Cortex of kidney (tissue), 1 donor: ENCODE measurements at regions not wholly inside any gene's neighbourhood (a gene's known extent, or its start where the extent isn't known, plus 50 kb on each side); places are given as distances from the start of the nearest gene placed in this dataset.

ENCODE experiments used
- DNase-seq: peaks from one replicate; lab custom pipeline; 2025; lab: John Stamatoyannopoulos, UW

DNA sequence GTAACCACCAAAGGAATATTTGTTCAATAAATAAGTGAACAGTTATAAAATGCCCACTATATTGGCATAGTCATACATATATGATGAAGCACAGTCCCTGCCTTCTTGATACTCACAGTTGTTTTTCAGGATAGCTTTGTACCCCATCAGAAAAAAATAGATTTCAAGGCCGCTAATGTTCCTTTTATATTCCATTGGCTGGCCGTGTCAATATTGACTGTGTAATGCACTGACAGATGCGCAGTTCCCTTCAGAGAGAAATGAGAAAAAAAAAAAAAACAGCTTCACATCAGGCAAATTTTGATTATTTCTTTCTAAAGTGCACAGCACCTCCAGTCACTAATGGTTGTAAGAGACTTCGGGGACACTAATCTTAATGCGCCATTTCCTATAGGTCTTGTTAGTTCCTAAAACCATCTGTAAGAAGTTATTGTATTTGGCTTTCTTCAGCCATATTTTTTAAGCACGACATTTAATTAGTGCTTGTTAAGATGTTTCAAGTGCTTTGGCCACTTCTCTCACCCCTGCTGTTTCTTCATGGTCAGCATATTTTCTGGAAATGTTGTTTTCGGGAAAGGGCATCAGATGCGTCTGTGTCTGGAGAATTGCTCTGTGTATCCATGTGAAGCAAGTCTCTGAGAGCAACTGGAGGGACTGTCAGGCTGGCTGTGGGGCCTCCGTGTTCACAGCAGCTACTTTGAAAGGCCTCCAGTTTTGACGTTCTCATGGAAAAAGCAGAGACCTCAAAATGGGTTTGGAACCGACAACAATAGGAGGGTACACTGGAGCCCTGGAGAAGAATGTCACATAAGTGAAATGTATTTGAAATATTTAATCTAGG lies 378.3 kb downstream of the MTX2 start:
- no peak for DNase-seq

GRCh38 chr2:176648700-176649297 lies 379.6 kb downstream of the MTX2 start:
- DNase-seq: no peak

DNA sequence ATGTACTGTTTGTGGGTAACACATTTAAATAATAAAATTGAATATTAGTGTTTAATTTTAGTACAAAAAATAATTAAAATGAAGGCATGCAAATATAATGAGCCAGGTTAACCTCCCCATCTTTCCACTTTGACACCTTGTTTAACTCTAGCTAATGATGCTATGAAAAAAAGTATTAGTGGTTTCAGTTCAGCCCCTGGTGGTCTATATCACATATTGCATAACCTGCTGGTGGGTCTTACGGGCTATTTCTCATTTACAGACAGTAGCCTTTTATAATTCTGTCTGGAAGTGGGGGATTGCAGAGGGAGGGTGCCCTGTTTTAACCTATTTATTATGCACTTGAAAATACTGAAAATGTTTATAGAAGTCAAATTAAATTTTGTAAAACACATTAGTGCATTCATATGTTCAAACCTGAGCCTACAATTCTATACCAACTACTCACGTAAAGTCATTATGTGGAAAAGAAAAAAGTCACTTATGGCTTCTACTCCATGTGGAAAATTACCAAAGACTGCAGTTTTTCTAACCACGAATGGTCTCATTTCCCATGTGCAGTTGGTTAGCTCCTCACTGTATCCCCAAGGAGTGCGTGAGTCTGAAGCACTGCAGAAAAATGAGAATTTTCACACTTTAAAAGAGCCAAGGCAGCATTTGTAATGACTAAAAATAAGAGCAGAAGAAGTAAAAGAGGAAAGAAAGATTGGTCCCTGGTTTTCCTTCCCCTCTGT lies 381.0 kb downstream of the MTX2 start:
- DNase-seq: no peak

DNA sequence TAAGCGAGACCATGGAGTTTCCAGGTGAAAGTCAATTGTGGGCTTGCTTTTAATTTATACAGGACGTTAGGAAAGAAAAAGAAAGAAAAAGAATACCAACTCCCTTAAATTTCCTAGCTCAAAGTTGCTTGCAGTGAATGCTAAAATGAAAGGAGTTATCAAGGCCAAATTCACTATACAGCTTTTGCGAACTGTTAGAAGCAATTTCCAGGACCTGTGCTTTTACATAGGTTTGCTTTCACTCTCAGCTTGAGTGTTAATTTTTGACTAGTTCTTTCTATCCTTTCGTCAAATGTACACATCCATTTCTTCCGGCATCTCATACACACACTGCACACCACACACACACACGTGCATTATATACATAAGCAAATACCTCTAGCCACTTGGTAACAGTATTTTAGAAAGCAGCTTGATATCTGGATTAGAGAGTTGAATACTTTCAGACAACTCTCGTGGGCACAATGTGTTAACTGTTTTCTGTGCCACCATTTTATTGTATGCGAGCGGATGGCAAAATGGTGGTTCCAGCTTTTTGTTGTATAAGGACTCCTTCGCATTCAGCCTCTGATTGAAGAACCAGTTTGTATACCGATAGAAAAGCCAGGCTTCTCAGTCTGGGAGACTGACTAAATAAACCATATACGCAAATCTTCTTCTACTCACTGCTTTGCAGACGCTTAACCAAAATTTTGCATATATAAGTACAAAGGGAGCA lies 381.8 kb downstream of the MTX2 start:
- no peak for DNase-seq

DNA sequence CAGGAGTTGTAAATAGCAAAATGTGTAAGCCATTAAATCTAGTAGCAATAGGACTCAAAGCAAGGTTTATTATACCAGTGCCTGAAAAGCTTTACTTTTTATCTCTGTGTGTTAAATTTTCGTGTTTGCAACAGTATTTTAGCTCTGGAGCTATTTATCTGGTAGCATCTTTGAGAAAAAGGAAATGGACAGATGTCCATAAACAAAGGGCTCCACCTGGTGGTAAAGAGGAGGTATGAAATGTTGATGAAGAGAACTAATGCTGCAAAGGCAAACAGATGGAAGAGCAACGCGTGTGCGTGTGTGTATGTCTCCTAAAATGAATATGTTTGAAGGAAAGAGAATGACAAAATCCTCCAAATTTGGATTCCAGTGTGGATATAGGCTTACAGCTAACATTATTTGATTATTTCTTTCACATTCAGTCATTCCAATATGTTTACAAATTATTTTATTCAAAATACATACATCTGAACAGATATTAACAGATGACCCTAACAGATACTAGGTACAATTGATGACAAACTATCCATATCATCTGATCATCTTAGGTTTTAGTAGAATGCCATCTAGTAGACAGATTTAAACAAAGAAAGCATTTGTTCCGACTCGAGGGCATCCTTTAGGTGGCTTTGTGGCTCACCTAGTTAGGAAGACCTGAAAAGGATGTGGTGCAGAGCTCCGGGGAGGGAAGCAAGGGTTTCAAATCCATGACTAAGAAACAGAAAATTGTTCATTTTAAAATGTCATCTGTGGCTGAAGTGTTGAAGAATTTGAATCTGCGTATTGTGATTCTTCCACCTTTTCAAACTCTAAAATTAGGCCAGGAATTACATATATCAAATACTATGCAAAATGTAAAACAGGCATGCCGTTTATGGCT lies 383.3 kb downstream of the MTX2 start:
- DNase-seq: no peak

DNA sequence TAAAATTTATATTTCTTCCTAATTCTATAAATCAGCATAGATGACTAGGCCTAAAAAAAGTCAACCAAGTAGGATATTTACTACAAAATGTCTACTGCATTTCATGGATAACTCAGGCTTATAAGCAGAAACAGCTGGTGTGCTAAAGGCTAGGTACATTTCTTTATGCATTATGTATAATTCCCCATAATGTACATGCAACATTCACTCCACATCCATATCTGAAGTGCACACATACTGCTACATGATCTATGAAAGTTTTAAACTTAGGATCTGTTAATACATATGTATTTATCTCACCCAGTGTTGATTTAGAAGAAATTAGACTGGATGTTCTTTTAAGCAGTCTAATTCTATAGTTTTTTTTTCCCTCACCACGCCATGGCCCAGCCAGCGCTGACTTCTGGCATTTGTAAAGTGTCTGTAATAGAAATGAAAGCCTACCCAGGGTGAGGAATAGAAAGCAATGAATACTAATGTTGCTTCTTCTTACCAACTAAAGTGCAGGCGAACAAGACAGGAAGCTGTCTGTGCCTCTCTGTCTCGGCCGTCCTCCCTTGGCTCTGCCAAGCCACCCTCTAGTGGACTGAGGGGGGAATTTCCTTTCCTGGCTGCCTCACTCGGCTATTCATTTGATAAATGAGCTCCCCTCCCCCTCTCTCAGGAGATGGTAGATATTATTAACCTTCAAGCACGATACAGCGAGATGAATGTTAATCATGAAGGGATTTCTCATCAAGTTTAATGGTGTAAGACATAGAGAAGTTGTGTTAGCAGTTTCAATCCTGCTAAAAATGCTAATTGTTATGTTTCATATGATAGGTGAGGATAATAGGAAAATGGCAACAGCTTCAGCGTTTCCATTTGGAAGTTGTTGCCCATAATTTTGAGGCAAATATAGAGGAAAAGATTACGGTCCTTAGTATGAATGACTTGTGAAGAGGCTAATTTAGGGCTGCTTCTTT lies 384.5 kb downstream of the MTX2 start:
- DNase-seq: no peak

- DNase-seq: no peak
Observed at GRCh38 chr2:176656038-176656775, 387.0 kb downstream of the MTX2 start.

DNA sequence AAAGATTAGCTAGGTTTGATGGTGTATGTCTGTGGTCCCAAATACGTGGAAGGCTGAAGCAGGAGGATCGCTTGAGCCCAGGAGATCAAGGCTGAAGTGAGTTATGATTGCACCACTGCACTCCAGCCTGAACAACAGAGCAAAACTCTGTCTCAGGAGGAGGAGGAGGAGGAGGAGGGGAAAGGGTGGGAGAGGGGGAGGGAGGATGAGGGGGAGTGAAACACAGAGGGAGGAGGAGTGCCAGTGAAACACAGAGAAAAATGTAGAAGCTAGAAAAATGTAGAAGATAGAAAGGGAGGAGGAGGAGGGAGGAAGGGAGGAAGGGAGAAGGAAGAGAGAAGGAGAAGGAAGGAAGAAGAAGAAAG lies 387.5 kb downstream of the MTX2 start:
- no peak for DNase-seq

GRCh38 chr2:176657393-176657792 lies 388.2 kb downstream of the MTX2 start:
- DNase-seq: no peak

DNA sequence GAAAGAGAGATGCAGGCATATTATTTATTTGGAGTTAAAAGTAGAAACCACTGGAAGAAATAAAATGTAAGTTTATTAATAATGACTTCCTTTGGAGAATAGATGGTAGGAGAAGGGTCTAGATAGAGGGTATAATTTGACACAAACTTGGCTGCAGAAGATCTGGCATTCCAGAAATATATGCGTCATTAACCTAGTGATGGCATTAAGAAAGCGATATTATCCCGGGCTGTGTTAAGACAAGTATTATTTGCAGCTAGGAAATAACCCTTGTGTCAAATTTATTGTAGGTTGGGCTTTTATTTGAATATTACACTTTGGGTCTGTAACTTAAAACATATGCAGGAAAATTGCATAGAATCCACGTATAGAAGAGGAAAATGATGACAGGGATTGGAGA lies 389.5 kb downstream of the MTX2 start:
- no peak for DNase-seq

DNA sequence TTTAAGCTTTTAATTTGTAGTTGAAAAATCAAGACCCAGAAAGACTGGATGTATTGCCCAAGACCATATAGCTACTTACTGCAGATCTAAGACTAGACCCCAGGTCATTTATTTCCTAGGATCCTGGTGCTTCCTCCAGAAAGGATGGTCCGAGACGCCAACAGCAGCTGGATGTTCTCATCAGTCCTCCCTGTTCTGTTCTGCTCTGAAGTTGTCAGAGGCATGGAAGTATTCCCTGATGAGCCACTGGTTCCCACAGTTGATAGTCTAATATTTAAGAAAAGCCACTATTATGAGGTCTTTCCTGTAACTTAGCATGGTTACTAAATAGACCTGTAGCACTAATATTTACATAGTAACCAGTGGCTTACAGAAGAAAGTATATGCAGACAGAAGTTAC lies 393.5 kb downstream of the MTX2 start:
- no peak for DNase-seq

- no peak for DNase-seq
Observed at GRCh38 chr2:176664478-176664877, 395.2 kb downstream of the MTX2 start.

- no peak for DNase-seq
Observed at GRCh38 chr2:176665086-176665485, 395.8 kb downstream of the MTX2 start.

GRCh38 chr2:176668912-176669311 lies 399.7 kb downstream of the MTX2 start:
- no peak for DNase-seq

DNA sequence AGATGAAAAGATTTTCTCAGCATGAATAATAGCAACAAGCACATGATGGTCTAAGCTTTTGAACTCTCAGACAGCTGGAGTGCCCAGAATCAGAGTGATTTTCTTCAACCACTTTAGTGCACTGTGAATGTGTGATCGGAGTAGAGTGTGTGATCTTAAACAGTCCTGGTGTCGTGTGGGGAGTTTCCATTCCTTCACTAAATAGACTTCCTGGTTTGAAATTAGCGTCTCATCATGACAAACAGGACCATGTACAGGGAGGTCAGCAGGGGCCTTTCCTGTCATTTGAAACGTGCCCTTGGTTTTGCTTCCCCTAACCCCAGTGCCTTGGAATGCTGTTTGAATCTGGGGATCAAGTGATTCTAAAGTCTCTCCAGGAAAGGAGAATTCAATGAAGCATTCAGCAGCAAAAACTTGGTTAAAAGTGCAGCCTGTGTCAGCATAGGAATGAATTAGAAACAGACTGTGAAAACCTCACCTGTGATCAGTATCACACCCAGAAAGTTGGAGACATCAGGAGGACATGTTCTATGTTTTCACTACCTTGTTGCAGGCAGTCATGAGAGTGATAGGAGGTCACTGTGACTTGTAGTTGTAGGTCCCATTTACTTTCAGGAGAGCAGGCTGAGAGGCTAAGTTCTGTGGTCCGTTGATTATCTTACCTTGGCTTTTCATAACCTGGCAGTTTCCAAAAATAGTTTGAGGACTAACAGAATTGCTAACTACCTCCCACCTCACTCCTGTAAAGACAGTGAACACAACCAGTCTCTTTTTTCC lies 400.3 kb downstream of the MTX2 start:
- no peak for DNase-seq

DNA sequence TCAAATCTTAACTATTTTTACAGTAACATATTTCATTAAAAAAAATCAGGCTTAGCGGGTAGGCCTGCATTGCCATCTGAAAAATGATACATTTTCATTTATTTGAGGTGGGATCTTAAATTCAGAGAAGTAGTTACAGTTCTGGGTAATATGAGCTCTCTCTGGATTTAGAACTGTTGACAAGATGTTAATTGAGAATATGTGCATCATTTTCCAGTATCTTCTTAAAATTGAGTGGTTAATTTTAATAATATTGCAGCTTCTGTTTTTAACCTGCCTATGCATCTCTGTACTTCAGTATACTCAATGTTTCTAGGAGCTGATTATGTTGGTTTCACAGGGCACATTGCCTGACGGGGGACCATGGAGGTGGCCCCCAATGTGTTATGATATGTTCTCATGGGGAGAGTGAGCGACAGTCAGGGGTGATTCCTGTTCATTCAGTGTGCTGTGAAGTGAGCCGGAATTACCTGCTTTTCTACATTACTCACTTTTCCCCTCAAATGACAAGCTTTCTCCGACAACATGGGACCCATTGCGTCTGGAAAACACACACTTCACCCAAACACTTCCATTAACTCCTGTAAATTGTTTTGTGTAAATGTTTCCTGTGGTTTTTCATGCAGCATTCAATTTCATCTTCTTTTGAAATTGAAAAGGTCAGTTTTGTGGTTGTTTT lies 406.2 kb downstream of the MTX2 start:
- DNase-seq: no peak

GRCh38 chr2:176677746-176678265 lies 408.6 kb downstream of the MTX2 start:
- DNase-seq: no peak

GRCh38 chr2:176678571-176678970 lies 409.3 kb downstream of the MTX2 start:
- no peak for DNase-seq
